Fibroblast of mammary gland (primary cell): ENCODE measurements at regions not wholly inside any gene's neighbourhood (a gene's known extent, or its start where the extent isn't known, plus 50 kb on each side); places are given as distances from the start of the nearest gene placed in this dataset.

ENCODE experiments used
- DNase-seq: peaks from one replicate; pipeline ENCODE4 v3.0.0-alpha.2; 2010; ENCODE audit warnings: low read depth
- H3K4me3 ChIP-seq: 2 replicates; pipeline ENCODE4 v1.5.1; 2011; ENCODE audit warnings: low read depth, mild to moderate bottlenecking, low read length, moderate library complexity; ENCODE audit not compliant: control insufficient read depth
- TF ChIP-seq, protein P1 (sequence below): conservative IDR thresholded peaks from 2 replicates; pipeline ENCODE4 v1.5.1; 2011; ENCODE audit warnings: low read depth, low read length, inconsistent platforms; ENCODE audit not compliant: control insufficient read depth, insufficient read depth

DNA sequence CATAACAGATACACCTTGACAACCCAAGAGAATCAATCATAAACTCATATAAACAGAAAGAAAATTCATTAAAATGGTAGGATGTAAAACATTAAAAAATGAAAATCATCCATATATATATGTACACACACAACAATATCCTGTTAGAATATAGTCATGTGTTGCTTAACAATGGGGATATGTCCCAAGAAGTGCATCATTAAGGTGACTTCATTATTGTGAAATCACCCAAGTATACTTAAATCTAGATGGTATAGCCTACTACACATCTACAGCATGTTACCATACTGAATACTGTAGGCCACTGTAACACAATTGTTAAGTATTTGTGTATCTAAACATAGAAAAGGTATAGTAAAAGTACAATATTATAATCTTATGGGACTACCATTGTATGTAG, 115.8 kb upstream of the TMEM168 start:
- TF ChIP-seq, protein P1, sequence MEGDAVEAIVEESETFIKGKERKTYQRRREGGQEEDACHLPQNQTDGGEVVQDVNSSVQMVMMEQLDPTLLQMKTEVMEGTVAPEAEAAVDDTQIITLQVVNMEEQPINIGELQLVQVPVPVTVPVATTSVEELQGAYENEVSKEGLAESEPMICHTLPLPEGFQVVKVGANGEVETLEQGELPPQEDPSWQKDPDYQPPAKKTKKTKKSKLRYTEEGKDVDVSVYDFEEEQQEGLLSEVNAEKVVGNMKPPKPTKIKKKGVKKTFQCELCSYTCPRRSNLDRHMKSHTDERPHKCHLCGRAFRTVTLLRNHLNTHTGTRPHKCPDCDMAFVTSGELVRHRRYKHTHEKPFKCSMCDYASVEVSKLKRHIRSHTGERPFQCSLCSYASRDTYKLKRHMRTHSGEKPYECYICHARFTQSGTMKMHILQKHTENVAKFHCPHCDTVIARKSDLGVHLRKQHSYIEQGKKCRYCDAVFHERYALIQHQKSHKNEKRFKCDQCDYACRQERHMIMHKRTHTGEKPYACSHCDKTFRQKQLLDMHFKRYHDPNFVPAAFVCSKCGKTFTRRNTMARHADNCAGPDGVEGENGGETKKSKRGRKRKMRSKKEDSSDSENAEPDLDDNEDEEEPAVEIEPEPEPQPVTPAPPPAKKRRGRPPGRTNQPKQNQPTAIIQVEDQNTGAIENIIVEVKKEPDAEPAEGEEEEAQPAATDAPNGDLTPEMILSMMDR: no peak
- DNase-seq: peak; percentile 20
- H3K4me3 ChIP-seq: no peak overlapping the region

DNA sequence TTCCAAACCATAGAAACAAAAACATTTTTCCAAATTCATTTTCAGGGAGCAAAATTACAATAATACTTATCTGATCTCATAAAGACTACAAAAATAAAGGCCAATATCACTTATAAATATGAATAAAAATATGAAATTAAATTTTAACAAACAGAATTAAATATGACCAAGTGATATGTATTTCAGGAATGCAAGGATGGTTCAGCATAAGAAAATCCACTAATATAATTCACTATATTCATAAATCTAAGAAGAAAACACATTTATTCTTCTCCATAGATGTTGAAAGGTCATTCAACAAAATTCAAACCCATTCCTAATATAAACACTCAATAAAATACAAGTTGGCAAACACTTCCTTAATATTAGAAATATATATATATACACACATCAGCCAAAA, 115.2 kb upstream of the TMEM168 start:
- DNase-seq: no peak
- H3K4me3 ChIP-seq: no peak overlapping the region
- TF ChIP-seq, protein P1: no peak

DNA sequence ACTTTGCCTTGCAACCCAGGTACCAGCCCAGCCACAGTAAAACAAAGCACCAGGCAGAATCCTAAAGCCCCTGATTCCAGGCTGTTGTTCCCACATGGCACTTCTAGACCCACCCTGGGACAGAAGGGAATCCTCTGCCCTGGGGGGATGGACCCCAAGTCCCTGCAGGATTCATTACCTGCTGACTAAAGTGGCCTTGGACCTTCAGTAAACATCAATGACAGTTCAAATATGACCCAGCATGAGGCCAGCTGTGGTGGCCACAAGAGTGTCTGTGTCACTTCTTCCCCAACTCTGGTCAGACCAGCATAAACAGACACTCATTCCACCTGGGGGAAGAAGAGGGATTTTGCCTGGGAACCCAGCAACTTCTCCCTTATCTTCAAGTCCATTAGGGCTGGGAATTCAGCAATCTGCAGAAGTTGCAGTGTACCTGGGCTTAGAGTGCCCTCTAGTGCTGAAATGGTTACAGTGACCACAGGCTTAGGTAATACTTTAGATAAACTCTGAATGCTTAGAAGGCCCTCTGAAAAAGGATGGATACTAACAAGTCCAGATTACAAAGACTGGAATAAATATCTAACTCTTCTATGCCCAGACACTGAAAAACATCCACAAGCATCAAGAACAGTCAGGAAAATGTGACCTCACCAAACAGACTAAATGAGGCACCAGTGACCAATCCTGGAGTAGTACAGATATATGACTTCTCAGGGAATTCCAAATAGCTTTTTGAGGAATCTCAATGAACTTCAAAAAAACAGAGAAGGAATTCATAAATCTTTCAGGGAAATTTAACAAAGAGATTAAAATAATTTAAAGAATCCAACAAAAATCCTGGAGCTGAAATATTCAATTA, 108.5 kb upstream of the TMEM168 start:
- TF ChIP-seq, protein P1: peak; percentile 94
- no peak overlapping the region for H3K4me3 ChIP-seq
- peak; percentile 77 for DNase-seq

DNA sequence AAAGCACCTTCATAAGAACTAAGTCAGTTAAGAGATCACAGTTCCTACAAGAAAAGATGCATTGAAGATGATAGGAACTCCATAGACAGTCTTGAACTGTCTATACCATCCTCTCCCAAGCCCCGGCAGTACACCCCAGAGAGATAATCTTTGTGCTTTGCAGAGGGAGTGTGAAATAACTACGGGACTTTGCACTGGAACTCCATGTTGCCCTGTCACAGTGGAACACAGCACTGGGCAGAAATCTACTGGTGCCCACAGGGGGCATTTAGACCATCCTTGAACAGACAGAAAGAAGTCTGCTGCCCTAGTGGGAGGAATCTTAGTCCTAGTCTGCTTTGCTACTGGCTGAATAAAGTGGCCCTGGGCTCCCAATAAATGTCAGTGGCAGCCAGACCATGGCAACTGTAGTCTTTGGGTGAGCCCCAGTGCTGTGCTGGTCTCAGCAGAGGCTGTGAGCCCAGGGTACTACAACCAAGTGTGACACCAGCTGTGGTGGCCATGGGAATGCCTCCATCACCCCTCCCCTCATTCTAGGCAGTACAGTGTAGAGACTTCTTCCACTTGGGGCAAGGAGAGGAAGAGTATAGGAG, 107.7 kb upstream of the TMEM168 start:
- TF ChIP-seq, protein P1: no peak
- H3K4me3 ChIP-seq: no peak overlapping the region
- no peak for DNase-seq

DNA sequence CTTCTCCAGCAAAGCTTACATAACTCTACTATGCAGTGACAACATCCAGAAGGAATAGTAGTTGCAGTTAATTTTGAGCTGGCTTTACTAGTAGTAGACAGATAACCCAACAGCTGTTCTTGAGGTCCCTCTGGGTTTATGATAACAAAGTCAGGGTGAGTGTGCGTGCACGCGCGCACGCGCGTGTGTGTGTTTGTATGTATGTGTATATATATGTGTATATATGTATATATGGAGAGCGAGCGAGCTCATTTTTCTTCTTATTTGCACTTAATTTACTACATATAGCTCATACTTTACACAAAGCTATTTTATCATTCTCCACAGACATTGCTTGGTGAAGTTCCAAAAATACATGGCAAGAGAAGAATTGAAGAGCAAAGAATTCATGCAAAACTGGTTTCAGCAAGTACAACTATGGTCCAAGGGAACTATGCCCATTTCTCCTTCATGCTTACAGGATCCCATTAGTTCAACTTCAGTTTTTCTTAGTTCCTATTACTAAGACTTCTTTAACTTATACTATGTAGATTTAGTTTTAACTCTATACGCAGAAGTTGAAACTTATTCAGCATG, 105.9 kb upstream of the TMEM168 start:
- H3K4me3 ChIP-seq: no peak overlapping the region
- TF ChIP-seq, protein P1: no peak
- DNase-seq: no peak

DNA sequence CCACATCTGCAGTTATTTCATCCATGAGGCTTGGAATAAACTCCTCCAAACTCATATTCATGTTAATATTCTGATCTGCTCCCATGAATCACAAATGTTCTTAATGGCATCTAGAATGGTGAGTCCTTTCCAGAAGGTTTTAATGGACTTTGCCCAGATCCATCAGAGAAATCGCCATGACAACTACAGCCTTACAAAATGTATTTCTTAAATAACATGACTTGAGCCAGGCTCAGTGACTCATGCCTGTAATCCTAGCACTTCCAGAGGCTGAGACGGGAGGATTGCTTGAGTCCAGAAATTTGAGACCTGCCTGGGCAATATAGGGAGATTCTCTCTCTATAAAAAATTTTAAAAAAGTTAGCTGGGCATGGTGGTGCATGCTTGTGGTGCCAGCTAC, 102.1 kb upstream of the TMEM168 start:
- H3K4me3 ChIP-seq: no peak overlapping the region
- DNase-seq: peak; percentile 79
- TF ChIP-seq, protein P1: no peak
